GM12892 (cell line): ENCODE measurements at regions not wholly inside any gene's neighbourhood (a gene's known extent, or its start where the extent isn't known, plus 50 kb on each side); places are given as distances from the start of the nearest gene placed in this dataset.

Experiments used
- DNase-seq: peaks from one replicate; pipeline ENCODE4 v3.0.0; 2011; ENCODE audit not compliant: insufficient read length
- FAIRE-seq: peaks from 2 replicates; lab custom pipeline; 2011; peaks lifted over from hg19 to GRCh38; lab: Jason Lieb, UNC
- POLR2A ChIP-seq: IDR thresholded peaks from 2 replicates; pipeline ENCODE4 v1.6.1; 2011; ENCODE audit warnings: low read depth, low read length, control low read depth
- POLR2AphosphoS5 ChIP-seq: IDR thresholded peaks from 2 replicates; pipeline ENCODE4 v1.6.1; 2011; ENCODE audit warnings: low read depth, low read length, control low read depth
- TAF1 ChIP-seq: IDR thresholded peaks from 2 replicates; pipeline ENCODE4 v1.6.1; 2011; ENCODE audit warnings: low read depth, mild to moderate bottlenecking, control low read depth, low read length, borderline replicate concordance

DNA sequence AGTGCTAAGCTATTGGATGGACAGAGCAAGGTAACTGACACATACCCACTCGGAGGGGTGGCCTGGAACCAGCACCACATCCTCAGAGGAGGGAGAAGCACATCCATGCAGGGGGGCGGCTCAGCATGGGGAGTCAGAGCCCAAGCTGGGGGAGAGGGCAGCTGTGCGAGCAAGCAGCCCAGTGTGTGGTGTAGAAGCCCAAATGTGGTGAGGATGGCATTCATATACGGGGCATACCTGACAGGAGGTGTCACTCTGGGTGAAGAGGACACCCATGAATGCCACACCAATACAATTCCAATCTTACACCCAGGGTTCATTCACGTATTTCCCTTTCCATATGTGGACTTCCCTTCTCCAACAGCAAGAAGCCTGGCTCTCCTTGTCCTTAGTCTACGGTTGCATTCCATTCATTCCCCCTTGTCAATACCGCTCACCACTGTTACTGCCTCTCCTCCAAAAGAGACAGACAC, 58.7 kb upstream of the ACAN start:
- DNase-seq = no peak
- FAIRE-seq = no peak
- TF ChIP-seq POLR2AphosphoS5 = no peak
- no peak for TF ChIP-seq POLR2A
- TF ChIP-seq TAF1 = no peak

DNA sequence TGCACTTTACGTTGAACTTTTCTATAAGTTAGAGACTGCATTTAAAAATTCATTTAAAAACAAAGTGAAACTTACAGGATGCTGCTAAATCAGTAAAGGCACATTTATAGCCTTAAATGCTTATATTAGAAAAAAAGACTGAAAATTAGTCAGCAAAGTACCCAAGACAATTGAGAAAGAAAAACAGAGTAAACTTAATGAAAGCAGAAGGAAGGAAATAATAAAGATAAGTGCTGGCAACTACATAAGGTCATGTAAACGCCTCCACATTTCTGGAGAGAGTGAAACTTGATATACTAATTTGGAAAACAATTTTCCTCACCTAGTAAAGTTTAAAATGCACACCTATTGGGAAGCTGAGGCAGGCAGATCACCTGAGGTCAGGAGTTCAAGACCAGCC, 58.2 kb upstream of the ACAN start:
- FAIRE-seq (no peak), DNase-seq (no peak)

DNA sequence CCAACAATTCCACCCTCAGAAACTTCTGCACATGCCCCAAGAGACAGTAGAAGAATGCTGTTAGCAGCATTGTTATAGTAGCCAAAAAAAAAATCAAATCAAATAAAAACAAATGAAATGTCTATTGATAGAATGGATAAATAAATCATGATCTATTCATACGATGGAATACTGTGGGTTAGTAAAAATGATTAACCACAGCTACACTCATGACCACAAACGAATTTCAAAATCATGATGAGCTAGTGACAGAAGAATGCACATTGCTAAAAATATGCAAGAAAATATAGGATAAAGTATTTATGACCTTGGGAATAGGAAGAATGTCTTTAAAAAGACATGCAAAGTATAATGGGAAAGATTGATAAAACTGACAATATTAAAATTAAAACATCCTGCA, 57.5 kb upstream of the ACAN start:
- FAIRE-seq = no peak
- TF ChIP-seq TAF1 (no peak), POLR2A (no peak), POLR2AphosphoS5 (no peak)
- no peak for DNase-seq

More for the DNA sequence above, 58.2 kb upstream of the ACAN start:
- TF ChIP-seq POLR2A (no peak), TAF1 (no peak)

DNA sequence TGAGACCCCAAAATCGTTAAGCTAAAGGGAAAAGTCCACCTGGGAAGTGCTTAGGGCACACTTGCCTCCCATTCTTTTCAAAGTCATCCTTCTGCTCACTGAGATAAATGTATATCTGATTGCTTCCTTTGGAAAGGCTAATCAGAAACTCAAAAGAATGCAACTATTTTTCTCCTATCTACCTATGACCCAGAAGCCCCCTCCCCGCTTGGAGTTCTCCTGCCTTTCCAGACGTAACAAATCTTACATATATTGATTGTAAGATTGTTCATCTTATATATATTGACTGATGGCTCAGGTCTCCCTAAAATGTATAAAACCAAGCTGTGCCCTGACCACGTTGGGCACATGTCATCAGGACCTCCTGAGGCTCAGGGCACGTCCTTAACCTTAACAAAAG, 56.8 kb upstream of the ACAN start:
- TF ChIP-seq TAF1 (no peak), POLR2A (no peak), POLR2AphosphoS5 (no peak)
- FAIRE-seq = no peak
- DNase-seq = no peak

DNA sequence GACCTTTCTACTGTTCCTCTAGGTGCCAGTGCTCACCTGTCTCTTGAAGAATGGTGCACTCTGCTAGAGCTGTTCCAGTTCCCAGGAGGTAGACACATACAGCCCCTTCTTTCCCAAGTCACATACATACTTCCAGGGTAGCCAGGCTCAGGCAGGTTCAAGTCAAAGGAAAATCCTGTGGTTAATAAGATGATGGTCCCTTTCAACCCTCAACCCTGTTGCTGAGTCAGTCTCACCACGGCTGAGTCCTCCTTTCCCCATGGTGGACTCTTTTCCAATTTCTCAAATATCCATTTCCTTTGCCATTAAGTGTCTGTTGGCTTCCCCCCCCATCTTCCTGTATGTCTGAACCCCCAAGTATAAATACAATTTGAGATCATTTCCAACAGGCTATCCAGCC, 56.1 kb upstream of the ACAN start:
- TF ChIP-seq POLR2AphosphoS5 (no peak), TAF1 (no peak), POLR2A (no peak)
- no peak for DNase-seq
- FAIRE-seq = no peak

DNA sequence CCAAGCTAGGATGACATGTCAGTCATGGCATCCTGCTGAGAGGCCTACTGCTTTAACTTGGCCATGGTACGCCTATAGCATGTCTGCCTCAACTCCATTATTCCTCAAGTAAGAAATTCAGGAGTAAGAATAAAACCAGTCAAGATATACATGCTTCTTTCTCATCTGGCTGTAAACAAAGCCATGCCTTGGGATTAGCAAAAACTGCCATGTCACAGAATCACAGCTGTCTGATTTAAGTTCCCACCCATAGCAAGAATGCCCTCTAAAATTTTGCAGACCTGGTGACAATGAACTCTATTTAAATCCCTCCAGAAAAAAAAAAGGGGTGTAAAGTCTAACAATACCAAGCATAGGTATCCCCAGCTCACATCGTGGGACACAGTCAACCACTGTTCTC, 55.6 kb upstream of the ACAN start:
- DNase-seq (no peak), FAIRE-seq (no peak)
- TF ChIP-seq TAF1 (no peak), POLR2AphosphoS5 (no peak), POLR2A (no peak)

DNA sequence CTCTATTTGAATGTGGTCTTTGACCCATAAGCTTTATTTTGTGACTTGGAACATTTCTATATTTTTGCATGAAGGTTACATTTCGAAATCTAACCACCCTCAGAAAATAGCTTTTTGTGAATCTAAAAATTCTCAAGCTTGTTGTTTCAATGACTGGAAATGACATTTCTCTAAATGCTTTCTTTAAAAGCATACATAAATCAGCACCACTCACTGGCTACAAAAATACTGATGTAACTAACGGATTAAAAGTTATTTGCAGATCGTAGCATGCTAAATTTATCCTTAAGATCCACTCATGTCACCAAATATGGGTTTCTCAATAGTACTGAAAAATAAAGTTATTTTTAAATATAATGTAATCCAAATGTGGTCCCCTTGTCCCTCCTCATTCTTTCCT, 55.2 kb upstream of the ACAN start:
- no peak for DNase-seq
- TF ChIP-seq TAF1 = no peak
- TF ChIP-seq POLR2A = no peak
- TF ChIP-seq POLR2AphosphoS5 = no peak
- no peak for FAIRE-seq

DNA sequence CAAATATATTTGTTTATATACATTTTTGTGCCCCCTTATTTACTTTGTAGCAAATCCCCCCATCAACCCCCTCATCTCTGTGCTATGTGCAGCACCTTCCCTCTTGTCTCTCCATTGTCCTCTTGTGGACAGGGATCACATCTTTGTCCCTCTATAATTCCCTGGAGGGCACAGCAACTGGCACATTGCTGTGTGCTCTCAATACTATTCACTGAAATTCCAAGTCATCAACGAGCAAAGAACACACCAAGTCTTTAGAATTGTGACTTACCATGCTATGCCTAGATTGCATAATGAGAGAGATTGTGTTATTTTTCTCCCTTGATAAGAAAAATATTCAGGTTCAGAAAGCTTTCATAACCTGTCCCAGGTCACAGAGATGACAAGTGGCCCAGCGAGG, 54.6 kb upstream of the ACAN start:
- no peak for DNase-seq

DNA sequence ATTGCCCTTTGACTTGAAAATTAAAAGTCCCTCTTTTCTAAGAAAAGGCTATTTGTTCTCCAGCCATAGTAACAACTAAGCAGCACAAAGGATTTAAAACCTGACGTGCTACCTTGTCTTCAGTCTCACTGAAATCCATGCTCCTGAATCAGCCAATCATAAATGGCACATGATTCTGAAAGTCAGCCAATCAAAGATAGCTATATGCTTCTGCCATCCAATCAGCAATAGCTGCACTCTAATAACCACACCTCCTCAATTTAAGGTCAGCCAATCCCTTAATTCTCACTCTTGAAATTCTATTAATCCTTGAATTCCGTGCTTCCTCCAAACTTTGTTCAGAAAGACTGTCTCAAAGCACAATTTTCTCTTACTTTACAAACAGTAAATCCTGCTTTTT, 53.5 kb upstream of the ACAN start:
- no peak for TF ChIP-seq TAF1
- TF ChIP-seq POLR2AphosphoS5 = no peak
- no peak for TF ChIP-seq POLR2A
- DNase-seq = no peak
- FAIRE-seq = no peak

More for the DNA sequence above, 54.6 kb upstream of the ACAN start:
- FAIRE-seq = no peak
- TF ChIP-seq TAF1 = no peak
- no peak for TF ChIP-seq POLR2A

DNA sequence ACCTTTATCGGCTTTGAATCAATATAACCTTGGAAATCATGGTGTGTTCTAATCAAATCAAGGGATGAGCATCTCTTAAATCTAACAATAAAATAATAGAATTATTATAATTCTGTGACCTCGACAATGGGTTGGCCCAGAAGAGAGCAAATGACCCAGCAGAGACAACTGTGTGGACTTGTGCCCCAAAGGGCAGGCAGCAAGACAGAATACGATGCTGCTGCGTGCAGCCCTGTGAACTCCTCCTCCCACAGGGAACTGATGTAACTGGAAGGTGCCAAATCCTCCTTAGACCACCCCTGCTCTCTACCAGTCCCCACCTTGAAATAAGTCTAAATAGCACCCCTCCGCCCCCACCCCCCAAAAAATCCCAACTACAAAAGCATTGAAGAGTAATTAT, 50.7 kb upstream of the ACAN start:
- no peak for DNase-seq
- FAIRE-seq = no peak
- TF ChIP-seq TAF1 (no peak), POLR2AphosphoS5 (no peak), POLR2A (no peak)

DNA sequence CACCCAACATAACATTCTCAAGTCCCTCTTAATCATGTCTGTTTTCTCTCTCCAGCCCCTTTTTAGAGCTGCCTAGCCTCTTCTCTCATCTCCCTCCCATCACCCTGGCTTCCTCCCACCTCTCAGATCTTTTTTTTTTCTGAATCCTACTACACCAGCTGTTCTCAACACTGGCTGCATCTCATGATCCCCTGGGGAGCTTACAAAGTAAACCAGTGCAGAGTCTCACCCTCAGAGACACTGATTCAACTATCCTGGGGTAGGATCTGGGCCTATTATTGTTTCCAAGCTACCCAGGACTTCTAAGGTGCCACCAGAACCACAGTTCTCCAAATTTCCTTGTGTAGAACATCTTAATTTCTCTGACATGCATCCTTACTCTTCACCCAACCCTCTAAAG, 50.3 kb upstream of the ACAN start:
- FAIRE-seq (no peak), DNase-seq (no peak)
- TF ChIP-seq TAF1 (no peak), POLR2AphosphoS5 (no peak), POLR2A (no peak)
